Type B pancreatic cell (in vitro differentiated cells): ENCODE measurements at regions not wholly inside any gene's neighbourhood (a gene's known extent, or its start where the extent isn't known, plus 50 kb on each side); places are given as distances from the start of the nearest gene placed in this dataset.
A peak's percentile ranks its signal among the peaks of the same experiment; 100 is the strongest.

Experiments
- DNase-seq: peaks from one replicate; pipeline ENCODE4 v3.0.0; 2021; ENCODE audit warnings: mixed read lengths; ENCODE audit not compliant: unreplicated experiment; ENCODE audit errors: extremely low spot score
- H3K27ac Mint-ChIP-seq: 2 replicates; pipeline ENCODE4 v1.8.0; 2021; ENCODE audit warnings: mild to moderate bottlenecking, mixed read lengths
- H3K27me3 Mint-ChIP-seq: 2 replicates; pipeline ENCODE4 v1.8.0; 2021; ENCODE audit warnings: mixed read lengths
- H3K36me3 Mint-ChIP-seq: 2 replicates; pipeline ENCODE4 v1.8.0; 2021; ENCODE audit warnings: mixed read lengths
- H3K4me1 Mint-ChIP-seq: one replicate; pipeline ENCODE4 v1.8.0; 2021; ENCODE audit warnings: mixed read lengths; ENCODE audit not compliant: unreplicated experiment
- H3K4me3 Mint-ChIP-seq: 2 replicates; pipeline ENCODE4 v1.8.0; 2021; ENCODE audit warnings: mild to moderate bottlenecking, mixed read lengths
- H3K9me3 Mint-ChIP-seq: 2 replicates; pipeline ENCODE4 v1.8.0; 2021; ENCODE audit warnings: mixed read lengths
- TF ChIP-seq, protein P1 (sequence below): fragments of 200-600 bp; sonication (generic); conservative IDR thresholded peaks from 2 replicates; pipeline ENCODE4 v1.5.0; 2021; ENCODE audit warnings: antibody characterized with exemption, mild to moderate bottlenecking

DNA sequence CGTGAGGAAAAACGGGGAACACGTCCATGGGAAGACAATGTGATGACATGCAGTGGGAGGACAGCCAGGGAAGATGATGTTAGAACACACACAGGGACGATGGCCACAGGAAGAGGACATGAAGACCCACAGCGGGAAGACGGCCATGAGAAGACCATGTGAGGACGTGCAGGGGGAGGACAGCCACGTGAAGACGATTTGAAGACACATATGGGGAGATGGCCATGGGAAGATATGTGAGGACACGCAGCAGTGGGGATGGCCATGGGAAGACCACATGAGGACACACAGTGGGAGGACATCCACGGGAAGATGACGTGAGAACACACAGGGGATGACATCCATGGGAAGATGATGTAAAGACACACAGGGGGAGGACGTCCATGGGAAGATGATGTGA, 83.8 kb downstream of the UQCRFS1 start:
- TF ChIP-seq, protein P1, sequence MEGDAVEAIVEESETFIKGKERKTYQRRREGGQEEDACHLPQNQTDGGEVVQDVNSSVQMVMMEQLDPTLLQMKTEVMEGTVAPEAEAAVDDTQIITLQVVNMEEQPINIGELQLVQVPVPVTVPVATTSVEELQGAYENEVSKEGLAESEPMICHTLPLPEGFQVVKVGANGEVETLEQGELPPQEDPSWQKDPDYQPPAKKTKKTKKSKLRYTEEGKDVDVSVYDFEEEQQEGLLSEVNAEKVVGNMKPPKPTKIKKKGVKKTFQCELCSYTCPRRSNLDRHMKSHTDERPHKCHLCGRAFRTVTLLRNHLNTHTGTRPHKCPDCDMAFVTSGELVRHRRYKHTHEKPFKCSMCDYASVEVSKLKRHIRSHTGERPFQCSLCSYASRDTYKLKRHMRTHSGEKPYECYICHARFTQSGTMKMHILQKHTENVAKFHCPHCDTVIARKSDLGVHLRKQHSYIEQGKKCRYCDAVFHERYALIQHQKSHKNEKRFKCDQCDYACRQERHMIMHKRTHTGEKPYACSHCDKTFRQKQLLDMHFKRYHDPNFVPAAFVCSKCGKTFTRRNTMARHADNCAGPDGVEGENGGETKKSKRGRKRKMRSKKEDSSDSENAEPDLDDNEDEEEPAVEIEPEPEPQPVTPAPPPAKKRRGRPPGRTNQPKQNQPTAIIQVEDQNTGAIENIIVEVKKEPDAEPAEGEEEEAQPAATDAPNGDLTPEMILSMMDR: no peak
- DNase-seq: no peak
- Mint-ChIP-seq H3K27me3 (peaks cover 11% of the 10 kb centered on the region), H3K4me1 (no peaks in the 10 kb centered on the region), H3K9me3 (no peaks in the 10 kb centered on the region), H3K4me3 (no peak overlapping the region), H3K36me3 (no peaks in the 10 kb centered on the region), H3K27ac (no peak overlapping the region)

DNA sequence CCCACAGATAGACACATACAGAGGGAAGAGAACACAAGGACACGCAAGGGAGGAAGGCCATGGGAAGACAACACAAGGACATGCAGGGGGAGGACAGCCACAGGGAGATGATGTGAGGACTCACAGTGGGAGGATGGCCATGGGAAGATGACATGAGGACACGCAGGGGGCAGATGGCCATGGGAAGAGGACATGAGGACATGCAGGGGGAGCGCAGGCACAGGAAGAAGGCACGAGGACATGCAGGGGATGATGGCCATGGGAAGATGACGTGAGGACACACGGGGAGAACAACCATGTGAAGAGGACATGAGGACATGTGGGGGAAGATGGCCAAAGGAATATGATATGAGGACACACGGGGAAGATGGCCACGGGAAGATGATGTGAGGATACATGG, 84.7 kb downstream of the UQCRFS1 start:
- TF ChIP-seq, protein P1: no peak
- Mint-ChIP-seq H3K4me1 (no peaks in the 10 kb centered on the region), H3K36me3 (no peaks in the 10 kb centered on the region), H3K27ac (no peak overlapping the region), H3K9me3 (no peaks in the 10 kb centered on the region), H3K27me3 (peaks cover 11% of the 10 kb centered on the region), H3K4me3 (no peak overlapping the region)
- DNase-seq: no peak

DNA sequence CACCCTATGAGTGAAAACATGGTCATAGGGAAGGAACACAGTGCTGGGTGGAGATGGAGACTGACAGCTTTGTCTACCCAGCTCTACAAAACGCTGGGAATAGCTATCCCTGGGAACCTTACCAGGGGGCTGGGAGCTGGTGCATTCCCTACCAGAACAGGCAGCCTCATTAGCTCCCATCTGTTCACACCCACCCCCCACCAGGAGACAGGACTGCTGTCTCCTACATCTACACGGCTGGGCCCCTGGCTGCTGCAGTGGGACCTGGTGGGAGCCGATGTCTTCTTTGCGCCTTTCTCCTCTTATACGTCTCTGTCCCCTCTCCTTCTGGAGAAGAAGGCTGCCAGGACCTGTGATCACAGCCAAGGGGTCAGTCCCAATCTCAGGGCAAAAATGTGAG, 90.8 kb downstream of the UQCRFS1 start:
- Mint-ChIP-seq H3K4me1 (peaks cover 3% of the 10 kb centered on the region), H3K4me3 (no peak overlapping the region), H3K27me3 (peaks cover 10% of the 10 kb centered on the region), H3K36me3 (no peaks in the 10 kb centered on the region), H3K27ac (no peak overlapping the region), H3K9me3 (no peaks in the 10 kb centered on the region)
- TF ChIP-seq, protein P1: no peak
- no peak for DNase-seq

DNA sequence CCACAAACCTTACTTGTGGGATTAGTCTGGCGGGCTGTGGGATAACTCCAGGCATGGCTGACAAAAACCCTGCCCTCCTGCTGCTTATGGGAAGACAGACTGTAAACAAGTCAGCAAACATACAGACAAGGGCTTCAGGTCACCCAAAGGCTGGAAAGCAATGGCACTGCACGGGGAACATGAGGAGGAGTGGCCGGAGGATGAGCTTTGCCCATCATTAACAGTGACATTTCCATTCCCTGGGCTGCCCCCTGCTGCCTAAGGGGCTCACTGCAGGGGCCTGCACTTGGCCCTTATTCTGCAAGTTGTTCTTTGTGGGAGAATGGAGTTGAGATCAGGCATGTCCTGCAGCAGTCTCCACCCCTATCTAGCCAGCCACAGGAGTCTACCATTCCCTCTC, 91.3 kb downstream of the UQCRFS1 start:
- no peaks in the 10 kb centered on the region for H3K9me3 Mint-ChIP-seq
- DNase-seq: no peak
- TF ChIP-seq, protein P1: peak; percentile 73
- no peak overlapping the region for H3K4me3 Mint-ChIP-seq
- peaks cover 3% of the 10 kb centered on the region for H3K4me1 Mint-ChIP-seq
- H3K27ac Mint-ChIP-seq: no peak overlapping the region
- H3K27me3 Mint-ChIP-seq: peaks cover 13% of the 10 kb centered on the region
- H3K36me3 Mint-ChIP-seq: no peaks in the 10 kb centered on the region

DNA sequence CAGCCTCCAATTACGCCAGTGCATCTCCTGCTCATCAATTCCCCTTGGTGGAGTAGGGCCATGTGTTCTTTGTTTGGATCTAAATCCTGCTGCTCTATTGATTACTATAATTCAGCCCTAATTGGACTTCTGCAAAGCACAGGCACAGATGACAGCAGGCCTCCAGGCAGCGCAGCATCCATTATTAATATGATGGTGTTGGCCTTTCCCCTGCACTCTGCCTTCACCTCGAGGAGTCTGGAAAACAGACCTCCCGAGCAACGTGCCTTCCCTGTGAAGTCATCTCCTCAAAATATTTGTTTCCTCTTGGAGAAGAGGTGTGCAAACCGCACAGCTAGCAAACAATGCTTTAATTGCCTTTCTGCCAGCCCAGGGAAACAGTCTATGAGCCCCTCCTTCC, 92.5 kb downstream of the UQCRFS1 start:
- Mint-ChIP-seq H3K4me3 (no peak overlapping the region), H3K9me3 (no peaks in the 10 kb centered on the region), H3K27me3 (peaks cover 13% of the 10 kb centered on the region), H3K4me1 (peaks cover 3% of the 10 kb centered on the region), H3K27ac (no peak overlapping the region), H3K36me3 (no peaks in the 10 kb centered on the region)
- TF ChIP-seq, protein P1: no peak
- no peak for DNase-seq

DNA sequence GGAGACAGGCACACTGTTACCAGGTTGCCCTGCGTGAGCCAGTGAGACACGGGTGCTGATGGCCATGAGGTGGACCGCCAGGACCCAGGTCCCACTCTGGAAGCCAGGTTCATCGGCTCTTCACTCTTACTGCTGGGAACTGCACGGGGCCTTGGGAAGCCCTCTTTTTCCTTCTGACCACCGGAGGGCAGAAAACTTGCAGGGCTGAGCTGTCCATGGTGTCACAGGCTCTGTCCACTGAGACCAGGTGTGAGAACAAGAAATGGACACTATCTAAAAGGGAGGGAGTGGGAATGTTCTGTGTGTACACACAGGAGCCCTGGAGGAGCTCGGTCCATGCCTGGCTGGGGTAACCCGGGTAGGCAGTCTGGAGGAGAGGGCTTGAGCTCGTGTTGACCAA, 93.4 kb downstream of the UQCRFS1 start:
- Mint-ChIP-seq H3K27me3 (peaks cover 13% of the 10 kb centered on the region), H3K4me1 (peaks cover 3% of the 10 kb centered on the region), H3K4me3 (no peak overlapping the region), H3K9me3 (no peaks in the 10 kb centered on the region), H3K27ac (no peak overlapping the region), H3K36me3 (no peaks in the 10 kb centered on the region)
- TF ChIP-seq, protein P1: peak; percentile 53
- DNase-seq: no peak
